Activated naive CD4-positive, alpha-beta T cell treated with anti-CD3 and anti-CD28 coated beads, Interleukin-2, amount 50 U/mL, for 72 hours (primary cell): ENCODE measurements at regions not wholly inside any gene's neighbourhood (a gene's known extent, or its start where the extent isn't known, plus 50 kb on each side); places are given as distances from the start of the nearest gene placed in this dataset.
"Not testable (repeated sequence)": the region's sequence is repeated elsewhere in the genome, so short reads cannot be mapped to it uniquely, and the experiment has no call there.

ENCODE experiments used
- ATAC-seq, 2 donors: fragments of 150-1000 bp; cut with Tn5 transposase; 2 replicates each; pipeline ENCODE4 v1.10.0; 2021; ENCODE audit warnings: mild to moderate bottlenecking in 2 of 2, moderate library complexity in 2 of 2
- DNase-seq, 2 donors: peaks; one replicate each; pipeline ENCODE4 v3.0.0; 2021 to 2022; ENCODE audit warnings: low spot score in 2 of 2
- H3K27ac Mint-ChIP-seq, 2 donors: one replicate each; pipeline ENCODE4 v1.8.0; 2022; ENCODE audit warnings: mild to moderate bottlenecking in 2 of 2, mixed read lengths in 2 of 2
- H3K36me3 Mint-ChIP-seq, 2 donors: one replicate each; pipeline ENCODE4 v1.8.0; 2022; ENCODE audit warnings: mixed read lengths in 2 of 2
- H3K9me3 Mint-ChIP-seq, 2 donors: one replicate each; pipeline ENCODE4 v1.8.0; 2022; ENCODE audit warnings: mixed read lengths in 2 of 2

DNA sequence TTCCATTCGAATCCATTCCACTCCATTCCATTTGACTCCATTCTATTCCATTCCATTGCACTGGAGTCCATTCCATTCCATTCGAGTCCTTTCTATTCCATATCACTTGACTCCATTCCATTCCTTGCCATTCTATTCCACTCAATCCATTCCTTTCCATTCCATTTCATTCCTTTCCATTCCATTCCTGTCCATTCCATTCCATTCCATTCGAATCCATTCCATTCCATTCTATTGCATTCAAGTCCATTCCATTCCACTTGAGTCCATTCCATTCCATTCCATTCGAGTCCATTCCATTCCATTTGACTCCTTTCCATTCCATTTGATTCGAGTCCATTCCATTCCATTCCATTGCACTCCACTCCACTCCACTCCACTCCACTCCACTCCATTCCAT lies 4798.0 kb upstream of the OR11H1 start:
- Mint-ChIP-seq H3K9me3 (peaks cover 60 to 64% of the 10 kb centered on the region in 2 donors), H3K36me3 (peaks cover 52 to 57% of the 10 kb centered on the region in 2 donors)
- DNase-seq, H3K27ac Mint-ChIP-seq, ATAC-seq: not testable (repeated sequence)

DNA sequence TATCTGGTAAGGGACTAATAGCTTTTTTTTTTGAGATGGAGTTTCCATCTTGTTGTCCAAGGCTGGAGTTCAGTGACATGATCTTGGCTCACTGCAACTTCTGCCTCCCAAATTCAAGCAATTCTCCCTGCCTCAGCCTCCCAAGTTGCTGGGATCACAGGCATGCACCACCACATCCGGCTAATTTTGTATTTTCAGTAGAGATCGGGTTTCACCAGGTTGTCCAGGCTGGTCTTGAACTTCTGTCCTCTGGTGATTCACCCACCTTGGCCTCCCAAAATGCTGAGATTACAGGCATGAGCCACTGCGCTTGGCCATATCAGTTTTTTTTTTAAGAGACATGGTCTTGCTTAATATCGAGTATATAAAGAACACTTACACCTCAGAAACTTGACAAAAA lies 4797.3 kb upstream of the OR11H1 start:
- not testable (repeated sequence) for H3K27ac Mint-ChIP-seq, ATAC-seq, DNase-seq
- H3K36me3 Mint-ChIP-seq: peaks cover 52 to 57% of the 10 kb centered on the region in 2 donors
- H3K9me3 Mint-ChIP-seq: peaks cover 58% of the 10 kb centered on the region in 2 donors

DNA sequence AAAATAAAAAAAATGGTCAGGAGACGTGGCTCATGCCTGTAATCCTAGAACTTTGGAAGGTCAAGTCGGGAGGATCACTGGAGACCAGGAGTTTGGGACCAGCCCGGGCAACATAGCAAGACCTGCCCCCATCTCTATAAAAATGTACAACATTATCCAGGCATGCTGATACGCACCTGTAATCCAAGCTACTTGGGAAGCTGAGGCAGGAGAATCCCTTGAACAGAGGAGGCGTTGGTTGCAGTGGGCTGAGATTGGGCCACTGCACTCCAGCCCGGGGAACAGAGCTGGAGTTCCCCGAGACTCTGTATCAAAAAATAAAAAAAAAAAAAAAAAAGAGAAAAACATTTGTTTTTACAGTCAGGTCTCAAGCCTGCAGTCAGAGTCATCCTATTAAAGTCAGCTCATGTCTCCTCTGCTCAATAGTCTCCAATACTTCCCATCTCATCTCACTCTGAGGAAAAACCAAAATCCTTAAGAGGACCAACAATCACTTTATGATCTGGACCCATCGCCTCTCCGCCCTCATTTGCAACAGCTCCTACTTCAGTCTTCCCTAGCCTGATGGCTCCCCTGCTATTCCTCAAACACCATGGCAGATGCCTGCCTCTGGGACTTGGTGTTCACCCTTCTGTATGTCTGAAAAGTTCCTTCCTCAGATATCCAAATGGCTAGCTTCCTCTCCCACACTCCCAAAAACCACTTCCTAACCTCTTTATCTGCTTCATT lies 4796.6 kb upstream of the OR11H1 start:
- peaks cover 49 to 54% of the 10 kb centered on the region in 2 donors for H3K36me3 Mint-ChIP-seq
- not testable (repeated sequence) for DNase-seq, ATAC-seq, H3K27ac Mint-ChIP-seq
- peaks cover 54 to 56% of the 10 kb centered on the region in 2 donors for H3K9me3 Mint-ChIP-seq

DNA sequence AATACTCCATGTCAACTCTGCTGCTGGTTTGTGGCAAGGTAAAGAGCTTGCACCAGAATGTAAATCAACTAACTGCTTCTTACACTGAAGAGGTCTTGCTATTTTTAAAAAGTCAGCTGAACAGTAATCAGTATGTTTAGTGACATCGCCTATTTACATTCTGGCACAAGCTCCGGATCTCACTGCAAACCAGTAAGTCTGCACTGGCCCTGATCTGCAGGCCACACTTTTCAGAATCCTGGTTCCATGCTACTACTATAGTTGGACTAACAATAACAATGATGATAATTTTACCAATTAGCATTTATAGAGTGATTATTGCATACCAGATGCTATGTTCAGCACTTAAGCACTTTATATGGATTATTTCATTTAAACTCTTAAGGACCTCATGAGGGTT lies 4792.9 kb upstream of the OR11H1 start:
- peaks cover 37 to 38% of the 10 kb centered on the region in 2 donors for H3K36me3 Mint-ChIP-seq
- peaks cover 42 to 46% of the 10 kb centered on the region in 2 donors for H3K9me3 Mint-ChIP-seq
- ATAC-seq, H3K27ac Mint-ChIP-seq, DNase-seq: not testable (repeated sequence)

DNA sequence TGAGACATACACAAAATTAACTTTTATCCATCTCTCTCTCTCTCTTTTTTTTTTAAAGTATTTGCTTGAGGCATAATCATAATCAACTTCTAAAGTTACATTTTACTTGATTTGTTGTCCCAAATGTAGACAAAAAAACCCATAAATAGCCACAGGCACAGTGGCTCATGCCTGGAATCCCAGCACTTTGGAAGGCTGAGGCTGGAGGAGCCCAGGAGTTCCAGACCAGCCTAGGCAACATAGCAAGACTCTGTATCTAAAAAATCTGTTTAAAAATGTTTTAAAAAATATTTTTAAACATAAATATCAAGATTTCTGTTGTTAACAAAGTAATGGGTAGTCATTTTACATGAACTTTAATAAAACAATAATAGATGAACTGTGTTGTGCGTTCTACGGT lies 4791.1 kb upstream of the OR11H1 start:
- ATAC-seq, H3K27ac Mint-ChIP-seq, DNase-seq: not testable (repeated sequence)
- peaks cover 38 to 44% of the 10 kb centered on the region in 2 donors for H3K9me3 Mint-ChIP-seq
- H3K36me3 Mint-ChIP-seq: peaks cover 30 to 41% of the 10 kb centered on the region in 2 donors

DNA sequence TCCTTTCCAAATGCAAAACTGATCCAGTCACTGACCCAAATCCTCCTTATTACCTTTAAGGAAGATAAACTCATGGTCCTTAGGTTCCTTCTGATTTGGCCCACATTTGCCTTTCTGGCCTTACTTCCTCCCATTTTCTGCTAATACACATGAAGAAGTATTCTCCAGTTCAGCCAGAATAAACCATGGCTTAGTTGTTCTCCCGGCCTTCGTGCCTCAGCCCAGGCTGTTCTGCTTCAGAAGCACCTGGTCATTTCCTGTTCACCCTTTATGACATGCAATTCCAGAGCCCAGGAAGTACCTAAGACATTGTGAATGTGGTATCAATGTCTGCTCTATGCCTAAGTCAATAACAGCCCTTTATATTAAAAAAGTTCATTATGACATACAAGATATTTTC lies 4790.1 kb upstream of the OR11H1 start:
- not testable (repeated sequence) for H3K27ac Mint-ChIP-seq, ATAC-seq, DNase-seq
- H3K9me3 Mint-ChIP-seq: peaks cover 38 to 40% of the 10 kb centered on the region in 2 donors
- peaks cover 29 to 43% of the 10 kb centered on the region in 2 donors for H3K36me3 Mint-ChIP-seq

DNA sequence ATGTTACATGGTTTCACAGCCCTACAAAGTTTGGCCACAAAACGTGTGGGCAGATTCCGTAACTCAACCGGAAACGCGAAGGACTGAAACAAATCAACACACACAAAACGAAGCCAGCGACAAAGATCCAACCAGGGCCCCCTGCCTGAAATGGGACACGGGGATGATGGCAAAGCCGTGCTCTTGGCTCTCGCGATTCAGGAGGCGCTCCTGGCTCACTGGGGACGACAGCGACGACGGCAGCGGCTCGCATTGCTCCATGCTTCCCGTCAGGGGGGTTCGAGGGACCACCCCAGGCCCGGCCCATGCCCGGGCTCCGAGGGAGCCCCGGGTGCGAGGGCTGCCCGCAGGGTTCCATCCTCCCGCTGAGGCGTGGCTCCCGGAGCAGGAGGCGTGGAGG lies 4786.8 kb upstream of the OR11H1 start:
- Mint-ChIP-seq H3K27ac (no peak overlapping the region), H3K9me3 (peaks cover 43 to 50% of the 10 kb centered on the region in 2 donors)
- ATAC-seq: no peak

DNA sequence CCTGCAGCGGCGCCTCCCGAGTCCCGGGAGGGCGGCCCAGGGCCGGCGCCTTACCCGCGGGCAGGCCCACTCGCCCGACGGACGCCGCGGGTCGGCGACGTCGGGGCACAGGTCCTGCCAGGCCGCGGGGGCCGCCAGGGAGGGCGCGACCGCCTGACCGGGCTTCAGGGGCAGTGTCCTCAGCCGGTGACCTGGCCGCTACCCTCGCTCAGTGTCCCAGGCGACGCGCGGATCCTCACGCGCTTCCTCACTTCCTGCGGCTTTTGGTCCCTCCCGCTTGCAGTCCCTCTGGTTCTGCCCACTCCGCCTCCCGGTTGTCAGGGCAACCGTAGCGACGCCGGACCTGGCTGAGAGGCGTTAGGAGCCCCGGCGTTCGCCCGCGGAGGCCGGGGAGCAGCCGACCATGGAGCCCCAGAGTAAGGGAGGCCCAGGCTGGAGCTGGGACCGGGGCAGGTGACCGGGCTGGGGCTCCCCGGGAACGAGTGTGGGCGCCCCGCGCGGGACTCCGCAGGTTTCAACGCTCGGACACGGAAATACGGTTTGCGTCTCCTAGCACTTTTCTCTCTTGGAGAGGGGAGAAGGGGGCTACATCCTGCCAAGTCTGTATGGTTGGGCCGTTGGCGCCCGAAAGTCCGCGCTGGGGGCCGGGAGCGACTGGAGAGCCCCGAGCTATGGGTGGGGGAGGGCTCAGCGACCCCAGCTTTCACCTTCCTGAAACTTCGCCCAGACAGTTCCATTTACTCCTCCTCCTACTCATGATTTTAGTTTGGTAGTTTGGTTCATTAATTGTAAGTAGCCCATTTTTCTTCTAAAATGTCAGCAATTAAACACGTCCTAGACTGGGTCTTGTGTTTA lies 4786.0 kb upstream of the OR11H1 start:
- not testable (repeated sequence) for DNase-seq, H3K27ac Mint-ChIP-seq, ATAC-seq
- Mint-ChIP-seq H3K36me3 (peaks cover 45 to 54% of the 10 kb centered on the region in 2 donors), H3K9me3 (peaks cover 50 to 55% of the 10 kb centered on the region in 2 donors)

More for the DNA sequence above, 4786.8 kb upstream of the OR11H1 start:
- DNase-seq: no peak
- peaks cover 39 to 54% of the 10 kb centered on the region in 2 donors for H3K36me3 Mint-ChIP-seq

DNA sequence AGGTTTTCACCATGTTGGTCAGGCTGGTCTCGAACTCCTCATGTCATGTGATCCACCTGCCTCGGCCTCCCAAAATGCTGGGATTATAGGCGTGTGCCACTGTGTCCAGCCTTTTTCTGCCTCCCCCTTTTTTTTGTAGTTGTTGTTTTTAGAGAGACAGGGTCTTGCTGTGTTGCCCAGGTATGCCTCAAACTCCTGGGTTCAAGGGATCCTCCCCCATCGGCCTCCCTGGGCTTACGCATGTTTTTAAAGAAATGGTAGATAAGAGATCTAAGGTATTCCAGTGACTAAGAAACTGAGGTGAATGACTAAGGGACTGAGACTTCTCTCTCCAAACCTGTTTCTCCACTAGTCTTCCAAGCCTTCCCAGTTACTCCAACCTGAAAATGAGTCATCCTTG lies 4781.6 kb upstream of the OR11H1 start:
- peaks cover 31% of the 10 kb centered on the region in 2 donors for H3K36me3 Mint-ChIP-seq

DNA sequence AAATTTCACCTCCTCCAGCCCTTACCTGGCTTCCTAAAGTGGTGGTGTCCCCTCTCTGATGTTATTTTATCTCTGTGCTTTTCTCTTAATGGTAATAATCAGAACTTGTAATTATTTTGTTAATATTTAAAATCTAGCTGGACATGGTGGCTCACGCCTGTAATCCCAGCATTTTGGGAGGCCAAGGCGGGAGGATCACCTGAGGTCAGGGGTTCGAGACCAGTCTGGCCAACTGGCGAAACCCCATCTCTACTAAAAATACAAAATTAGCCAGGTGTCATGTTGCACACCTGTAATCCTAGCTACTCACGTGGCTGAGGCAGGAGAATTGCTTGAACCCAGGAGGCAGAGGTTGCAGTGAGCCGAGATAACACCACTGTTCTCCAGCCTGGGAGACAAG lies 4780.8 kb upstream of the OR11H1 start:
- not testable (repeated sequence) for H3K27ac Mint-ChIP-seq, DNase-seq, ATAC-seq
- peaks cover 34 to 36% of the 10 kb centered on the region in 2 donors for H3K9me3 Mint-ChIP-seq
- peaks cover 28% of the 10 kb centered on the region in 2 donors for H3K36me3 Mint-ChIP-seq

More for the DNA sequence above, 4781.6 kb upstream of the OR11H1 start:
- H3K9me3 Mint-ChIP-seq: peaks cover 30 to 31% of the 10 kb centered on the region in 2 donors
- not testable (repeated sequence) for H3K27ac Mint-ChIP-seq, ATAC-seq, DNase-seq

DNA sequence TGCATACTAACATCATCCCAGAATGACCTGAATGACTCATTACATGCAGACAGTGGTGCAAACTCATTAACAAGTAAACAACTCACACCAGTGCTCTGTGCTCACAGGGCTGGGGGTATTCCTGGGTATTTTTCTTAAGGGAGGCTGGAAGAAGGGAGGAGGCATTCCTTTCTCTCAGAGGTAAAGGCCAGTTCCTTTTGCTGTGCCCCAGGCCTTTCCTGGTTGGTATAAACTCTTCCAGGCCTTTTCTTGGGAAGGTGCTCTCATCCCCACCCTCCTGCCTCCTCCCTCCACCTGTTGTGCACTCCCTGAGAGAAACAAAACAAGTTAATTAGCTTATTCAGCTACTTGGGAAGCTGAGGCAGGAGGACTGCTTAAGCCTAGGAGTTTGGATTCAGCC lies 4779.2 kb upstream of the OR11H1 start:
- not testable (repeated sequence) for DNase-seq, ATAC-seq, H3K27ac Mint-ChIP-seq
- peaks cover 14% of the 10 kb centered on the region in 2 donors for H3K36me3 Mint-ChIP-seq
- peaks cover 27 to 35% of the 10 kb centered on the region in 2 donors for H3K9me3 Mint-ChIP-seq

DNA sequence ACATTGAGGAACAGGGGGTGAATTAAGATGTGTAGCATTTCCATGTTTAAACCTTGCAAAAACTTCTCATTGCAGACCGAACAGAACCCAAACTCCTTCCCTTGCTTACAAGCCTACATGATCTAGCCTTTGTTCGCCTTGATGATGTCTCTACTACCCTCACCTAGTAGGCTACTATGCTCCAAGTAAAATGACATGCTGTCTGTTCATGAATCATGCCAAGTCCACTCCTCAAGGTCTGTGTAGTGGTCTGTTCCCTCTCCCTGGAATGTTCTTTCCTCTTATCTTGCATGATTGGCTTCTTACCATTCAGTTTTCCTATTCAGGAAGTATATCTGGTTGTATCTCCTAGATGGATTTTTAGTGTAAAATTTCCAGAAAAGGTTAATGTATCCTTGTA lies 4778.6 kb upstream of the OR11H1 start:
- Mint-ChIP-seq H3K9me3 (peaks cover 24 to 36% of the 10 kb centered on the region in 2 donors), H3K36me3 (peaks cover 10 to 12% of the 10 kb centered on the region in 2 donors)
- H3K27ac Mint-ChIP-seq, ATAC-seq, DNase-seq: not testable (repeated sequence)

DNA sequence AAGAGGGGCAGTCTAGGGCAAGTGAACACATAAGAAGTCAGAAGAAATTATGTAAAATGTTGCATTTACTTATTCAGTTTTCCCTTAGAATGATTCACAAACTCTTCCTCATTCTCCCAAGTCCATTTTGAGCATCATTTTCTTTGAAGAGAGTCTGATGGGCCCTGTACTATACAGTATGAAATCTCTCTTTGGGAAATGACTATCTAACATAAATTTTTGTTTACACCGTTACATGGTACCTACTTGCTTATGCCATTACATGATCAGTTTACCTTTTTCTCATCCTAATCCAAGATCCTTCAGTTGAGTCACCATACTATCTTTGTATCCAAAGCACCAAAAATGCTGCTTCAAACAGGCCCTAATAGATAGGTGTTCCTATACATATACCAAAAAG lies 4774.4 kb upstream of the OR11H1 start:
- not testable (repeated sequence) for H3K36me3 Mint-ChIP-seq, DNase-seq, ATAC-seq, H3K27ac Mint-ChIP-seq
- H3K9me3 Mint-ChIP-seq: peaks cover 20 to 36% of the 10 kb centered on the region in 2 donors

DNA sequence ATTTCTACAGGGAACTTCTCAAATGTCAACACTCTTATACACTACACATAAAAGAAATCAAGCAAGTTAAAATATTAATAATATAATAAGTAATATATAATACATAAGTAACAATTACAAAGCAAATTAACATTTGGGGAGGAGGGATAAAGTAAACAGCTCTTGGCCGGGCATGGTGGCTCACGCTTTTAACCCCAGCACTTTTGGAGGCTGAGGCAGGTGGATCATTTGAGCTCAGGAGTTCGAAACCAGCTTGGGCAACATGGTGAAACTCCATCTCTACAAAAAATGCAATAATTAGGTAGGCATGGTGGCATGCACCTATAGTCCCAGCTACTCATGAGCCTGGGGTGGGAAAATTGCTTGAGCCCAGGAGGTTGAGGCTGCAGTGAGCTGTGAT lies 4772.6 kb upstream of the OR11H1 start:
- not testable (repeated sequence) for DNase-seq, ATAC-seq, H3K36me3 Mint-ChIP-seq, H3K27ac Mint-ChIP-seq
- H3K9me3 Mint-ChIP-seq: peaks cover 17 to 29% of the 10 kb centered on the region in 2 donors

DNA sequence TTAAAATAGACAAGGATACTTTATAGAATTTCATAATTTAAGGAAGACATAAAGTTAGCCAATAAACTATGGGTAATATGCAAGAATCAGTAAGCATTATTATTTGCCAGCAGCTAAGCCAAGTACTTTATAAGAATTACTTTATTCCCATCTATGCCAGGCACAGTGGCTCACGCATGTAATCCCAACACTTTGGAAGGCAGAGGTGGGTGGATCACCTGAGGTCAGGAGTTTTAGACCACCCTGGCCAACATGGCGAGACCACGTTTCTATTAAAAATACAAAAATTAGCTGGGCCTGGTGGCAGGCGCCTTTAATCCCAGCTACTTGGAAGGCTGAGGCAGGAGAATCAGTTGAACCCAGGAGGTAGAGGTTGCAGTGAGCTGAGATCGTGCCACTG lies 4767.6 kb upstream of the OR11H1 start:
- not testable (repeated sequence) for H3K27ac Mint-ChIP-seq, H3K36me3 Mint-ChIP-seq, DNase-seq, ATAC-seq
- H3K9me3 Mint-ChIP-seq: peaks cover 11 to 16% of the 10 kb centered on the region in 2 donors

DNA sequence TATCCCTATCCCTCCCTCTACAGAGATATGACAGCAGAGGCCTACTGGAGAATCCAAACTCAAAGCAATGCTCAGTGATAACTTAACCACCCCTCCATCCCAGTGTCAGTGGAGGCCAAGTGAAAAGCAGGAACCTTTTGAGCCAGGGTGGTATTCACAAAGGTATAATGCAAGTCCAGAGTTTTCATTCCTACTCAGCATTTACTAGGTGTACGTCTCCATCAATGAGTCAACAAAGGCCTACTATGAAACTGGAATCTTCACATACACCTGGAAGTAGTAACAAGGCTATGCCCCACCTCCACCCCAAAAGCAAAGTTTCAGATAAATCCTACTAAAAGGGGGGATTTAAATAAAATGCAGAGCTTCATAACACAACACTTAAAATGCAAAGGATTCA lies 4761.7 kb upstream of the OR11H1 start:
- not testable (repeated sequence) for DNase-seq, H3K27ac Mint-ChIP-seq, ATAC-seq
- peaks cover 13 to 16% of the 10 kb centered on the region in 2 donors for H3K36me3 Mint-ChIP-seq
- peaks cover 18 to 22% of the 10 kb centered on the region in 2 donors for H3K9me3 Mint-ChIP-seq

DNA sequence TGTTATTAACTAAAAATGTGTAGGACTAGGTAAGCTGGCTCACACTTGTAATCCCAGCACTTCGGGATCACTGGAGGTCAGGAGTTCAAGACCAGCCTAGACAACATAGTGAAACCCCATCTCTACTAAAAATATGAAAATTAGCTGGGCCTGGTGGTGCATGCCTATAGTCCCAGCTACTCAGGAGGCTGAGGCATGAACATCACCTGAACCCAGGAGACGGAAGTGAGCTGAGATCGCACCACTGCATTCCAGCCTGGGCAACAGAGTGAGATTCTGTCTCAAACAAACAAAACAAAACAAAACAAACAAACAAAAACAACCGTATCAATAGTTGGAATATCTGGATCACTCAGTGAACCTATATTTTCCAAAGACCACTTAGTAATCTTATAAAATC lies 4759.1 kb upstream of the OR11H1 start:
- not testable (repeated sequence) for H3K27ac Mint-ChIP-seq, DNase-seq, ATAC-seq
- Mint-ChIP-seq H3K9me3 (peaks cover 18 to 23% of the 10 kb centered on the region in 2 donors), H3K36me3 (peaks cover 13 to 21% of the 10 kb centered on the region in 2 donors)
